ENCODE measurements at regions not wholly inside any gene's neighbourhood (a gene's known extent, or its start where the extent isn't known, plus 50 kb on each side); places are given as distances from the start of the nearest gene placed in this dataset.

DNA sequence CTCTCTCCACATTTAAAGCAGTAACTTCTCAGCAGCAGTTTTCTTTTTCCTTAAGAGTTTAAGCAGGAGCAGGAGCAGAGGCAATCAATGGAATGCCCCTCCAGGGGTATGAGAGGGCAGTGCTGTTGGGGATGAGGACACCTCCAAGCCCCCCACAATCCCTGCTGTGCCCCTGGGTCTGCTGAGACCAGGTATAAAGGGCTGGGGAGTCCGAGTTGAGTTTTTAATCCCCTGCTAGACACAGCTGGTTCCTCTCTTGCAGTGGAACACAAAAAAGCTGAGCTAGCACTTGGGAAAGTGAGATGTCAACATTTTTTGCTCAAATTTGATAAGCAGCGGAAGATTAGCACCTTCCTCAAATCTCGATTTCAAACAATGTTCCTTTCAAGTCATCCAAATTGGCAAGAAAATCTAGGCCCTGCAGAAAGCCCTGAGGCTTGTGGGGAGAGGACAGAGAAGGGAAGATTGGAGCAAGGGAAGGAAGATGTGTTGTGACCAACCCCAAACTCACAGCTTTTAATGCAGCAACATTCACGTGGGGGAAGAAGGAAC, 581.9 kb downstream of the SOX6 start:
- Mint-ChIP-seq H3K27me3 (no peaks in the 10 kb centered on the region), H3K9me3 (ENCODE audit: low read depth) (no peaks in the 10 kb centered on the region), H3K36me3 (ENCODE audit: low read depth) (no peaks in the 10 kb centered on the region), H3K4me1 (no peaks in the 10 kb centered on the region), H3K27ac (no peak overlapping the region), H3K4me3 (no peak overlapping the region)
- ATAC-seq (no peak), DNase-seq (no peak)
- POLR2A ChIA-PET, result no interaction called here
- CTCF ChIA-PET, result interaction anchor here (0.7 kb wide), 1 partner anchor 18 kb away, joined by 3 read pairs; no protein-coding TSS in a partner anchor
- intact Hi-C loops (cut with DNase I, micrococcal nuclease), result no loop called here

DNA sequence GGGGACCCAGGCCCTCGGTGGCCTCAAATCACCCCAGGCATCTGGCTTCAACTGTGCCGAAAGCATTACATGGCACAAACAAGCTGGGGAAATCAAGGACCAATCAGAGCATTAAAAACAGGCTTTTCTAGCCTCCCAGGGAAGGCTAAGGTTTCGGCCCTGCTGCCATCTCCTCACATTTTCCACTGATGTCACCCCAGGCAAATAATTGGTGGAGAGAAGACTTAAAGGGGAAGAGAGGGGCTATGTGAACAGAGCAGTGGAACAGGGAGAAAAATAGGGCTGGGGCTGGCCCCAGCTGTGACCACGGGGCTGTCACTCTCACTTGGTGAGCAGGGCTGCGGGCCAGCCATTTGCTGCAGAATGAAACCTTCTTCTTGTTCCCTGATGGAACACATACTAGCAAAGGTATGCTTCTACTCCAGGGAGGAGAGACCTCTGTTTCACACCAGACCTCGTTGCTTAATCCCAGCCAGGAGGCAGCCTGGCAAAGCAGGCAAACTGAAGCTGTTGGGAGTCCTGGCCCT, 581.3 kb downstream of the SOX6 start:
- POLR2A ChIA-PET, result no interaction called here
- Mint-ChIP-seq H3K27ac (no peak overlapping the region), H3K27me3 (no peaks in the 10 kb centered on the region), H3K4me1 (no peaks in the 10 kb centered on the region), H3K36me3 (ENCODE audit: low read depth) (no peaks in the 10 kb centered on the region), H3K9me3 (ENCODE audit: low read depth) (no peaks in the 10 kb centered on the region), H3K4me3 (no peak overlapping the region)
- no peak for ATAC-seq
- DNase-seq, result no peak
- CTCF ChIA-PET, result interaction anchor here (0.7 kb wide), 1 partner anchor 19 kb away, joined by 3 read pairs; no protein-coding TSS in a partner anchor
- intact Hi-C loops (cut with DNase I, micrococcal nuclease), result no loop called here

DNA sequence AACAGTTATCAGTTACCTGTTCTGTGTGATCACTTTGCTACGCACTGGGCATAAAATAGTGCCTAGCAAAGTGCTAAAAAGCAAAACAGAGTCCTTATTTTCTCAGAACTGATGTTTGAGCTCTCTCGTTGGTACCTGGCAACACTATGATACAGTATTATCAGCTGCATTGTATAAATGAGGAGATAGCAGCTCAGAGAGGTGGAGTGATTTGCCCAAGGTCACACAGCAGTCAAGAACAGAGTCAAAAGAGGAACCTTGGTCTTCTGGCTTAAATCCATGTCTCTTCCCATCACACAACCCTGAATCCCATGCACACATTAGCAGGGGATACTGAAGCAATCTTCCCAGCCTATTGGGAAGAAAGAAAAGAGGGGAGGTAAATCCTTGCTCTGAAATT, 580.5 kb downstream of the SOX6 start:
- intact Hi-C loops (cut with DNase I, micrococcal nuclease), result no loop called here
- ATAC-seq, result no peak
- ChIA-PET POLR2A (no interaction called here), CTCF (interaction anchor here (0.7 kb wide), 1 partner anchor 129 kb away, joined by 3 read pairs; no protein-coding TSS in a partner anchor)
- Mint-ChIP-seq H3K27me3 (peaks cover 2% of the 10 kb centered on the region), H3K4me3 (no peak overlapping the region), H3K27ac (no peak overlapping the region), H3K36me3 (ENCODE audit: low read depth) (no peaks in the 10 kb centered on the region), H3K9me3 (ENCODE audit: low read depth) (no peaks in the 10 kb centered on the region), H3K4me1 (no peaks in the 10 kb centered on the region)
- no peak for DNase-seq

DNA sequence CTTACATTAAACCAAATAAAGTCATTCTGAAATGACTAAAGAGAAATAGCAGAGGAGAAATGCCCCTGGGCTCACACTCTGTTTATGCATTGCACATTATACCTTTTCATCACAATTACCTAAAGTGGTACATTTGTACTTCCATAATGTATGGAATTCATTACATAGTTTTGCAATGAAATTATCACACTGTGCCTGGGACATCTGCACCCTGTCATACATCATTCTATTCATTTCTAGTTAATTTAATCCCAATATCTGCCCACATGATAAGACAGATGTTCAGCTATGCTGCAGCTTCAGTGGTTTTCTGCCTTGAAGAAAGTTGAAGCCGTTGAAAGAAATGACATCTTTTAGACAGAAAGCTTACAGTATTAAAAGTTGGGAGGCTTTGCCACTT, 580.0 kb downstream of the SOX6 start:
- CTCF ChIA-PET, result interaction anchor here (0.7 kb wide), 1 partner anchor 129 kb away, joined by 3 read pairs; no protein-coding TSS in a partner anchor
- no peaks in the 10 kb centered on the region for H3K4me1 Mint-ChIP-seq
- no peak overlapping the region for H3K27ac Mint-ChIP-seq
- no peaks in the 10 kb centered on the region for H3K9me3 Mint-ChIP-seq (ENCODE audit: low read depth)
- POLR2A ChIA-PET, result no interaction called here
- peaks cover 2% of the 10 kb centered on the region for H3K27me3 Mint-ChIP-seq
- H3K4me3 Mint-ChIP-seq, result no peak overlapping the region
- H3K36me3 Mint-ChIP-seq (ENCODE audit: low read depth), result no peaks in the 10 kb centered on the region
- DNase-seq (no peak), ATAC-seq (no peak)
- intact Hi-C loops (cut with DNase I, micrococcal nuclease), result no loop called here

DNA sequence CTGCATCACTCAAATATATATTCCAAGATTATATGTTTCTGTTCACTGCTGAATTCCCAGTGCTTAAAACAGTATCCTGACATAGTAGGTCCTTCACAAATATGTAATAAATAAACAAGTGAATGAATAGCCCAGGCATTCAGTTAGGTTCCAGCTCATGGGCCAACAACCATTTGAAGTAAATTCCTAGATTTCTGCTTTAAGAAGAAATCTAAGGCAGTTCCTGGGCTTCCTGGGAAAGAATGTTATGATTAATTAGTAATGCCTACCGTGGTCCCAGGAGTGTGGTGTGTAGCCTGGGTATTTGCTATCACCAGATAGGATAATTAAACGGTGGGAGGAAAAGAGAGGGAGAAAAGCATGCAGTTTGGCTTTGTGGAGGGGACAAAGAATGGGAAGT, 576.8 kb downstream of the SOX6 start:
- H3K27me3 Mint-ChIP-seq, result peaks cover 6% of the 10 kb centered on the region
- no peaks in the 10 kb centered on the region for H3K36me3 Mint-ChIP-seq (ENCODE audit: low read depth)
- no peaks in the 10 kb centered on the region for H3K4me1 Mint-ChIP-seq
- no peaks in the 10 kb centered on the region for H3K9me3 Mint-ChIP-seq (ENCODE audit: low read depth)
- DNase-seq, result no peak
- H3K4me3 Mint-ChIP-seq, result no peak overlapping the region
- ChIA-PET CTCF (no interaction called here), POLR2A (no interaction called here)
- no peak for ATAC-seq
- no peak overlapping the region for H3K27ac Mint-ChIP-seq
- intact Hi-C loops (cut with DNase I, micrococcal nuclease), result no loop called here

DNA sequence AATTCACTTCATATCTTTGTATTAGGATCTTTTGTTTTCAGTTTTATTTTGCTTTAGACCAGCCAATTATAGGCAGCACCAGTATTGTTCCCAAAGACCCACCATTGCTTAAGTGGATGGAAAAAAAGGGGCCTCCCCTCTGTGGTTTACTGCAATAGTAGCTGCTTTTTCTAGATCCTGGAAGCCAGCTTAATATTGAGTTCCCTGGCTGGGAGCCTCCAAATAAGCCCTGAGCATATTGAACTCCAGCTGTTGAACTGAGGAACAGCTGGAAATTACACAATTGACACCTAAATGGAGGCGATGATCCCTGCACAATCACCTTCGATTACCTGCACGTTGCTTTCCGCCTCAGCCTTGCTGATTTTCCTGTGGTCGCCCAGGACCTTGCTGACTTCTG, 576.0 kb downstream of the SOX6 start:
- H3K36me3 Mint-ChIP-seq (ENCODE audit: low read depth), result no peaks in the 10 kb centered on the region
- ChIA-PET POLR2A (no interaction called here), CTCF (no interaction called here)
- ATAC-seq, result no peak
- H3K9me3 Mint-ChIP-seq (ENCODE audit: low read depth), result no peaks in the 10 kb centered on the region
- peaks cover 6% of the 10 kb centered on the region for H3K27me3 Mint-ChIP-seq
- no peak overlapping the region for H3K27ac Mint-ChIP-seq
- intact Hi-C loops (cut with DNase I, micrococcal nuclease), result no loop called here
- no peaks in the 10 kb centered on the region for H3K4me1 Mint-ChIP-seq
- DNase-seq, result no peak
- no peak overlapping the region for H3K4me3 Mint-ChIP-seq

DNA sequence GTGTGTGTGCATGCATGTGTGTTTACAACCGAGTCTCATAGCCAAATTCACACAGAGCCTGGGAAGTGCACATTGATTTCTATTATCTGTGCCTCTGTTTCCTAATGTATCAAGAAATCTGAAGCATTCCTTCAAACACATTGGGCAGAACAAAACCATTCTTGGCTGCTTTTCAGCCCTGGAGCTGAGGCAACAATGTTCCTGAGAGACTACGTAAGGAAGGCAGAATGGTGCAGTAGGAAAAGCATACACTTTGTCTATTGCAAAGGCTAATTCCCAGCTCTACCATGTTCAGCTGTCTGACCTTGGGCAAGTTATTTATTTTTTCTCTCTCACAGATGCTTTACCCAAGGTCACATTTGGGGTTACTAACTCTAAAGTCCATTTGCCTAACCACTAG, 575.5 kb downstream of the SOX6 start:
- Mint-ChIP-seq H3K4me3 (no peak overlapping the region), H3K27me3 (peaks cover 6% of the 10 kb centered on the region), H3K27ac (no peak overlapping the region), H3K4me1 (no peaks in the 10 kb centered on the region), H3K9me3 (ENCODE audit: low read depth) (no peaks in the 10 kb centered on the region), H3K36me3 (ENCODE audit: low read depth) (no peaks in the 10 kb centered on the region)
- intact Hi-C loops (cut with DNase I, micrococcal nuclease), result no loop called here
- CTCF ChIA-PET, result interaction anchor here (1.2 kb wide), 1 partner anchor 39 kb away, joined by 3 read pairs; no protein-coding TSS in a partner anchor
- ATAC-seq (no peak), DNase-seq (no peak)
- POLR2A ChIA-PET, result no interaction called here

DNA sequence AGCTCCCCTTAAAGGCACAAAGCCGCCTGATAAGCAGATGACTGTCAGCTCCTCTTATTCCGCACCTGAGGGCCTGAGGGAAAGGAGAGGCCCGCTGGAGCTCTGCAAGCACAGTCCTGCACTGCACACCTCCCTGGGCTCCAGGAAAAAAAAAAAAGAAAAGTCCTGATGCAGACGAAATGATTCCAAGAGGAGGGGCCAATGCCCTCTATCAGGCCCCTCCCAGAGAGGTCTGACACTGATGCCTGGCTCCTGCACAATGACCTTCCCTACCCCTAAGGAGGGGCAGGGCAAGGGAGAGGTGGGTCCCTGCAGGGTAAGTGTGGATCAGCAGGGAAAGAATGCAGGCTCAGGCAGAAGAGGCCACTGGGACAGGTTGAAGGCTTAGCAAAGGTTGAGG, 572.7 kb downstream of the SOX6 start:
- no peaks in the 10 kb centered on the region for H3K4me1 Mint-ChIP-seq
- H3K9me3 Mint-ChIP-seq (ENCODE audit: low read depth), result no peaks in the 10 kb centered on the region
- intact Hi-C loops (cut with DNase I, micrococcal nuclease), result no loop called here
- ChIA-PET CTCF (interaction anchor here (1.3 kb wide), 1 partner anchor 19 kb away, joined by 5 read pairs; no protein-coding TSS in a partner anchor), POLR2A (no interaction called here)
- no peak overlapping the region for H3K27ac Mint-ChIP-seq
- no peaks in the 10 kb centered on the region for H3K36me3 Mint-ChIP-seq (ENCODE audit: low read depth)
- peaks cover 8% of the 10 kb centered on the region for H3K27me3 Mint-ChIP-seq
- DNase-seq (no peak), ATAC-seq (no peak)
- no peak overlapping the region for H3K4me3 Mint-ChIP-seq

DNA sequence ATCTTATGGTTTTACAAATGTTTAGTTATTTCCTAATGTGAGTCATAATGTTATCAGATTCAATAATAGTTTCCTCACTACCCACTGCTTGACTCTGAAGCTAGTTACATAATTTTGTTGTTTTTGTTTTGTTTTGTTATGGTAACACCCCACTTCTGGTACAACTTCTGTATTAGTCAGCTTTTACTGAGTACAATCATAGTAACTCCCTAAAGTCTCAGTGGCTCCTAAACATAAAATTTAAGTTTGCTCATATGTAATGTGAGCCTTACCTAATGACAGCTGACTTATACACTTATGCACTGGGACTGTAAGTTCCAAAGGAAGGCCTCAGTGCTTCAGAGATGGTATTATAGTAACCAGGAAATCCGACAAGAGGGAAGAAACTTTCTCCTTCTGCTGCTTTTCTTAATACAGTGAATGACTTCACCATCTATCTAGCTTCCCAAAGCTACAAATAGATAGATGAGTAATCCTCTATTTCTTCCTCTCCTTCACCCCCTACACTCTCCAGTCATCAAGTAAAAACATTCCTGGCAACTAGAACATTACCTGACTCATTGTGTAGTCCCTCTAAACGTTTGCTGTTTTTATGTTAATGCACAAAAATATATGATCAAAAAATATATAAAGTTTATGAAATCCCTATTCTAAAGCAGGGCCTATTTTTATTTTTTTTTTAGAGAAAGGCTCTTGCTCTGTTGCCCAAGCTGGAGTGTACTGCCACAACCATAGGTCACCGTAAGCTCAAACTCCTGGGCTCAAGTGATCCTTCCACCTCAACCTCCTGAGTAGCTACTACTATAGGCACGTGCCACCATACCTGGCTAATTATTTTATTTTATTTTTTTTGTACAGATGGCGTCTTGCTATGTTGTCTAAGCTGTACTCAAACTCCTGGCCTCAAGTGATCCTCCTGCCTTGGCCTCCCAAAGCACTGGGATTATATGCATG, 563.0 kb downstream of the SOX6 start:
- no peaks in the 10 kb centered on the region for H3K27me3 Mint-ChIP-seq
- intact Hi-C loops (cut with DNase I, micrococcal nuclease), result no loop called here
- H3K27ac Mint-ChIP-seq, result no peak overlapping the region
- DNase-seq, result no peak
- H3K9me3 Mint-ChIP-seq (ENCODE audit: low read depth), result peaks cover 13% of the 10 kb centered on the region
- H3K36me3 Mint-ChIP-seq (ENCODE audit: low read depth), result no peaks in the 10 kb centered on the region
- H3K4me1 Mint-ChIP-seq, result peaks cover 4% of the 10 kb centered on the region
- CTCF ChIA-PET, result interaction anchor here (0.6 kb wide), 1 partner anchor 420 kb away, joined by 3 read pairs; no protein-coding TSS in a partner anchor
- no peak for ATAC-seq
- POLR2A ChIA-PET, result interaction anchor here (0.6 kb wide), 1 partner anchor 514 kb away, joined by 5 read pairs; no protein-coding TSS in a partner anchor
- no peak overlapping the region for H3K4me3 Mint-ChIP-seq

DNA sequence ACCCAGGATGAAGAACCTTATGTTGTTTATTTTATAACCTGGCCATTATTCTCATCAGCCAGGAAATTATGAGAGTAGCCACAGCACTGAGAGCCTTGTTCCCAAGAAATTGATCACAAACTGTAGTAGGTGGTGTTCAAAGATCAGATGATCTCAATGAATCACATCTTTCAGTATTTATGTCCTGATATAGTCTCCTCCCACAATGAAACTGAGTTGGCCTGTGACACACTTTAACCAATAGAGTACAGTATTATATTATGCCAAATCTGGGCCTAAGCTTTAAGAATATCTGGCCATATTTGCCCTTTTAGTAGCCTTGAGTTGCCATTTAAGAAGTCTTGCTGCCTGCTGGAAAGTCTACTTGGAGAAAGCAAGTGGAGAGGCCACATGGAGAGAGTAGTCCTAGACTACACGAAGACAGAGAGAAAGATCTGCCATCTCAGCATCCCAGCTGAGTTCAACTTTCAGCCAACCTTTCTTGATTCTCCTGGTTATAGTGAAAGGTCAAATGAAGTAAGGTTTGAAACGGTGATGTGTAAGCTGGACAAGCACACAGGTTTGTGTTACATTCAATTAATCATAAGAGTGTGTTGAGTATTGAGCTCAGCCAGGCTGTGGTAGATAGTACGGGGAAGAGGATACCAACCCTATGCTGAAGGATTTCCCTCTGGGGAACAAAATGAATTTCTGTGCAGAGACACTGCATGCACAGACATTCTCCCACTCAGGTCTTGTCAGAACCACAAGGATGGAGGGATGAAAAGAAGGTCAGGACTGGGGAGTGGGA, 561.8 kb downstream of the SOX6 start:
- no peaks in the 10 kb centered on the region for H3K27me3 Mint-ChIP-seq
- DNase-seq, result no peak
- intact Hi-C loops (cut with DNase I, micrococcal nuclease), result no loop called here
- peak; percentile 74 for ATAC-seq
- H3K9me3 Mint-ChIP-seq (ENCODE audit: low read depth), result peaks cover 13% of the 10 kb centered on the region
- H3K4me1 Mint-ChIP-seq, result peaks cover 4% of the 10 kb centered on the region
- POLR2A ChIA-PET, result interaction anchor here (0.6 kb wide), 1 partner anchor 309 kb away, joined by 3 read pairs; no protein-coding TSS in a partner anchor
- CTCF ChIA-PET, result interaction anchor here (0.6 to 1.4 kb wide), 2 partner anchors 20 to 111 kb away, joined by 3 to 4 read pairs; no protein-coding TSS in a partner anchor
- H3K27ac Mint-ChIP-seq, result no peak overlapping the region
- no peaks in the 10 kb centered on the region for H3K36me3 Mint-ChIP-seq (ENCODE audit: low read depth)
- H3K4me3 Mint-ChIP-seq, result no peak overlapping the region

DNA sequence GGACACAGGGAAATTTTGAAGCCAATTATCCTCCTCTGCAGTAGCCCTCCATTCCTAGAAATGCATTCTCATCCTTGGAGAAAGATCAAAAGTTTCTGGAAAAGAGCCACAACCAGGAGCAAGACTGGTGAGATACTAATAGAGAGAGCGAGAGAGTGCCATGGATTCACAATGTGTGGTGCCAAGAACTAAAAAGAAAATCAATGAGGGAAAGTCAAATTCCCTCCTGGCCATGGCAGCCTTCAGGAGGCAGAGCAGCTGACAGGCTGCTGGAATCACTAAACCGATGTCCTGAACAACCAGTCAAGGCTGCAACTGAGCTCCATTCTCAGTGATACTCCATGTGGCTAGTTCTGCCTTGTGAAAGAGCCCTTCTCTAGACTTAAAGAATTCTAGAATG, 561.0 kb downstream of the SOX6 start:
- no peak for DNase-seq
- no peaks in the 10 kb centered on the region for H3K36me3 Mint-ChIP-seq (ENCODE audit: low read depth)
- H3K4me3 Mint-ChIP-seq, result no peak overlapping the region
- intact Hi-C loops (cut with DNase I, micrococcal nuclease), result no loop called here
- ATAC-seq, result no peak
- peaks cover 9% of the 10 kb centered on the region for H3K4me1 Mint-ChIP-seq
- H3K9me3 Mint-ChIP-seq (ENCODE audit: low read depth), result peaks cover 13% of the 10 kb centered on the region
- H3K27ac Mint-ChIP-seq, result no peak overlapping the region
- POLR2A ChIA-PET, result no interaction called here
- H3K27me3 Mint-ChIP-seq, result no peaks in the 10 kb centered on the region
- CTCF ChIA-PET, result interaction anchor here (1.4 kb wide), 1 partner anchor 19 kb away, joined by 4 read pairs; no protein-coding TSS in a partner anchor
